ENCODE measurements at regions not wholly inside any gene's neighbourhood (a gene's known extent, or its start where the extent isn't known, plus 50 kb on each side); places are given as distances from the start of the nearest gene placed in this dataset.
"Not testable (repeated sequence)": the region's sequence is repeated elsewhere in the genome, so short reads cannot be mapped to it uniquely, and the experiment has no call there.

GRCh38 chr6:16822975-16823717 is 61.9 kb upstream of the ATXN1 start:
- DNase-seq (ENCODE audit: low read depth) = no peak

GRCh38 chr6:16822529-16822928 is 61.3 kb upstream of the ATXN1 start:
- no peak for DNase-seq (ENCODE audit: low read depth)

- DNase-seq (ENCODE audit: low read depth) = no peak
These were observed 60.6 kb upstream of the ATXN1 start for GRCh38 chr6:16821834-16822264.

- not testable (repeated sequence) for DNase-seq (ENCODE audit: low read depth)
These were observed 59.0 kb upstream of the ATXN1 start for GRCh38 chr6:16820262-16820661.

GRCh38 chr6:16819752-16820151 is 58.5 kb upstream of the ATXN1 start:
- no peak for DNase-seq (ENCODE audit: low read depth)

- DNase-seq (ENCODE audit: low read depth) = no peak
These were observed 57.8 kb upstream of the ATXN1 start for GRCh38 chr6:16818992-16819626.

GRCh38 chr6:16817594-16817993 is 56.3 kb upstream of the ATXN1 start:
- DNase-seq (ENCODE audit: low read depth) = no peak

GRCh38 chr6:16816891-16817290 is 55.6 kb upstream of the ATXN1 start:
- DNase-seq (ENCODE audit: low read depth) = no peak

GRCh38 chr6:16812993-16813392 is 51.7 kb upstream of the ATXN1 start:
- no peak for DNase-seq (ENCODE audit: low read depth)

GRCh38 chr6:16811277-16811979 is 50.2 kb upstream of the ATXN1 start:
- DNase-seq (ENCODE audit: low read depth) = no peak

Data from HS-5 (cell line).